ENCODE measurements at regions not wholly inside any gene's neighbourhood (a gene's known extent, or its start where the extent isn't known, plus 50 kb on each side); places are given as distances from the start of the nearest gene placed in this dataset.

DNA sequence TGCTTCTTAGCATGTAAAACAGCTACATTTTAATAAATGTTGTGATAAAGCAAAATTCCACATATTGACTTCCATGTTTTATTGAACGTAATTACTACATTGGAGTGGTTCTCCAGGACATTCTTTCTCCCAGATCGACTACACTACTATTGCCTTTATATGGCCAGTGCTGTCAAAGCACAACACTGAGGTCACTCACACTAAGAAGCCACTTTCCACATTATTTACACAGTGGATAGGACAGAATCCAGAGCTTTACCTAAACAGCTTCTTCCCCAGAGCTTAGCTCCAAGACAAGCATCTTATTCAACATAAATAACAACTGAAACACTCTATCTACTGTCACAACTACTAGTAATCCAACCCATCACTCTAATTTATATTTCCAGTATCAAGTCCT lies 73.9 kb upstream of the WDR75 start:
- H3K9ac ChIP-seq (ENCODE audit: low read length), result no peak overlapping the region
- WGBS (ENCODE audit: insufficient coverage), result 72% methylated on average over 2 of the region's 2 CpGs
- H3K4me1 ChIP-seq (ENCODE audit: control insufficient read depth in 2 of 2, insufficient read depth in 2 of 2, low read length in 2 of 2), result no peaks in the 10 kb centered on the region
- no peaks in the 10 kb centered on the region for H3K79me2 ChIP-seq (ENCODE audit: control insufficient read depth, insufficient read depth, low read length)
- ChIA-PET CTCF (no interaction called here), POLR2A (no interaction called here)
- H3K4me3 ChIP-seq (ENCODE audit: control extremely low read depth in 1 of 5, extremely low read depth in 1 of 5, insufficient read depth in 1 of 5, low read depth in 2 of 5, low read length in 4 of 5), result no peak overlapping the region
- Mint-ChIP-seq H3K9me3 (ENCODE audit: insufficient read depth) (no peaks in the 10 kb centered on the region), H3K27ac (no peak overlapping the region), H3K4me3 (no peak overlapping the region), H3K4me1 (no peaks in the 10 kb centered on the region), H3K27me3 (no peaks in the 10 kb centered on the region)
- intact Hi-C loops (cut with micrococcal nuclease), result no loop called here
- no peaks in the 10 kb centered on the region for H3K27me3 ChIP-seq (replicated peaks in 1 of 4; ENCODE audit: control extremely low read depth in 1 of 4, control insufficient read depth in 3 of 4, insufficient read depth in 4 of 4, low read length in 3 of 4)
- TF ChIP-seq, protein P1, sequence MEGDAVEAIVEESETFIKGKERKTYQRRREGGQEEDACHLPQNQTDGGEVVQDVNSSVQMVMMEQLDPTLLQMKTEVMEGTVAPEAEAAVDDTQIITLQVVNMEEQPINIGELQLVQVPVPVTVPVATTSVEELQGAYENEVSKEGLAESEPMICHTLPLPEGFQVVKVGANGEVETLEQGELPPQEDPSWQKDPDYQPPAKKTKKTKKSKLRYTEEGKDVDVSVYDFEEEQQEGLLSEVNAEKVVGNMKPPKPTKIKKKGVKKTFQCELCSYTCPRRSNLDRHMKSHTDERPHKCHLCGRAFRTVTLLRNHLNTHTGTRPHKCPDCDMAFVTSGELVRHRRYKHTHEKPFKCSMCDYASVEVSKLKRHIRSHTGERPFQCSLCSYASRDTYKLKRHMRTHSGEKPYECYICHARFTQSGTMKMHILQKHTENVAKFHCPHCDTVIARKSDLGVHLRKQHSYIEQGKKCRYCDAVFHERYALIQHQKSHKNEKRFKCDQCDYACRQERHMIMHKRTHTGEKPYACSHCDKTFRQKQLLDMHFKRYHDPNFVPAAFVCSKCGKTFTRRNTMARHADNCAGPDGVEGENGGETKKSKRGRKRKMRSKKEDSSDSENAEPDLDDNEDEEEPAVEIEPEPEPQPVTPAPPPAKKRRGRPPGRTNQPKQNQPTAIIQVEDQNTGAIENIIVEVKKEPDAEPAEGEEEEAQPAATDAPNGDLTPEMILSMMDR (IDR thresholded peaks at IDR 0.05), result no peak
- TF ChIP-seq EZH2 (IDR thresholded peaks at IDR 0.05; ENCODE audit: borderline replicate concordance, insufficient read depth, low read depth, low read length, poor library complexity, severe bottlenecking), result no peak
- H3K36me3 ChIP-seq (replicated peaks in 1 of 2; ENCODE audit: control extremely low read depth in 1 of 2, control insufficient read depth in 1 of 2, extremely low read depth in 1 of 2, insufficient read depth in 2 of 2, low read length in 1 of 2), result no peaks in the 10 kb centered on the region
- ATAC-seq (ENCODE audit: low read depth) (no peak), DNase-seq (no peak)
- H2AFZ ChIP-seq (ENCODE audit: insufficient read depth, low read depth, low read length, poor library complexity, severe bottlenecking), result no peak overlapping the region
- H3K4me2 ChIP-seq (replicated peaks; ENCODE audit: low read depth, low read length, poor library complexity, severe bottlenecking), result no peak overlapping the region
- H3K27ac ChIP-seq (ENCODE audit: low read length in 2 of 2), result no peak overlapping the region
- H3K9me3 ChIP-seq (ENCODE audit: control extremely low read depth in 1 of 3, control insufficient read depth in 2 of 3, insufficient read depth in 1 of 3, low read length in 2 of 3), result no peaks in the 10 kb centered on the region
- H4K20me1 ChIP-seq (ENCODE audit: control insufficient read depth, insufficient read depth, low read length, poor library complexity, severe bottlenecking), result no peaks in the 10 kb centered on the region

DNA sequence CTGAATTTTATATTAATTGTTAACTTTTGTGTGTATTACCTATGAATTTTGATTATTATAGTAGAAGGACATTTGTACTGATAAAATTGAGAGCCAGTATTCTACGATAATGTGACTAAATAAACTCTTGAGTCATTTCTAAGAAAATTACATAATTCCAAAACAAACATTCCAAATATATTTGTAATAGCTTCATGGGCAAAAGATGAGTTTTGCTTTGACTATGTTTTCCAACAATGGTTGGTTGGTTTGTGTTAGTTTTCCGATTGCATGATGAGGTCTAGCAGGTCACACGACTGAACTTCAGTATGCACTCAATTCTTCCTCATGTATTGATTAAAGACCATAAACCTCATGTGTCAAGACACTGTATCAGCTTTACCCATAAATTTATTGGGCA lies 71.7 kb upstream of the WDR75 start:
- WGBS (ENCODE audit: insufficient coverage), result no CpG with 5 or more reads among the region's 3 CpGs
- intact Hi-C loops (cut with micrococcal nuclease), result no loop called here
- no peaks in the 10 kb centered on the region for H4K20me1 ChIP-seq (ENCODE audit: control insufficient read depth, insufficient read depth, low read length, poor library complexity, severe bottlenecking)
- no peak overlapping the region for H3K27ac ChIP-seq (ENCODE audit: low read length in 2 of 2)
- Mint-ChIP-seq H3K4me1 (no peaks in the 10 kb centered on the region), H3K27me3 (no peaks in the 10 kb centered on the region), H3K4me3 (no peak overlapping the region), H3K27ac (no peak overlapping the region), H3K9me3 (ENCODE audit: insufficient read depth) (no peaks in the 10 kb centered on the region)
- H3K4me2 ChIP-seq (replicated peaks; ENCODE audit: low read depth, low read length, poor library complexity, severe bottlenecking), result no peak overlapping the region
- H3K9me3 ChIP-seq (ENCODE audit: control extremely low read depth in 1 of 3, control insufficient read depth in 2 of 3, insufficient read depth in 1 of 3, low read length in 2 of 3), result no peaks in the 10 kb centered on the region
- CTCF ChIA-PET, result no interaction called here
- no peaks in the 10 kb centered on the region for H3K36me3 ChIP-seq (replicated peaks in 1 of 2; ENCODE audit: control extremely low read depth in 1 of 2, control insufficient read depth in 1 of 2, extremely low read depth in 1 of 2, insufficient read depth in 2 of 2, low read length in 1 of 2)
- TF ChIP-seq, protein P1 (IDR thresholded peaks at IDR 0.05), result no peak
- no peak for TF ChIP-seq EZH2 (IDR thresholded peaks at IDR 0.05; ENCODE audit: borderline replicate concordance, insufficient read depth, low read depth, low read length, poor library complexity, severe bottlenecking)
- H3K4me3 ChIP-seq (ENCODE audit: control extremely low read depth in 1 of 5, extremely low read depth in 1 of 5, insufficient read depth in 1 of 5, low read depth in 2 of 5, low read length in 4 of 5), result no peak overlapping the region
- no peak for DNase-seq
- no peaks in the 10 kb centered on the region for H3K4me1 ChIP-seq (ENCODE audit: control insufficient read depth in 2 of 2, insufficient read depth in 2 of 2, low read length in 2 of 2)
- POLR2A ChIA-PET, result no interaction called here
- H2AFZ ChIP-seq (ENCODE audit: insufficient read depth, low read depth, low read length, poor library complexity, severe bottlenecking), result no peak overlapping the region
- no peak overlapping the region for H3K9ac ChIP-seq (ENCODE audit: low read length)
- ATAC-seq (ENCODE audit: low read depth), result no peak
- no peaks in the 10 kb centered on the region for H3K27me3 ChIP-seq (replicated peaks in 1 of 4; ENCODE audit: control extremely low read depth in 1 of 4, control insufficient read depth in 3 of 4, insufficient read depth in 4 of 4, low read length in 3 of 4)
- H3K79me2 ChIP-seq (ENCODE audit: control insufficient read depth, insufficient read depth, low read length), result no peaks in the 10 kb centered on the region
